Prostate gland (tissue), 2 donors: ENCODE measurements at regions not wholly inside any gene's neighbourhood (a gene's known extent, or its start where the extent isn't known, plus 50 kb on each side); places are given as distances from the start of the nearest gene placed in this dataset.

Experiments
- CTCF ChIP-seq, 4 experiments: fragments of 200-600 bp in 2 of 4; fragments of 450-650 bp in 2 of 4; sonication (generic) in 2 of 4; IDR thresholded peaks; 1 replicate in 3 of 4; 2 replicates in 1 of 4; pipeline ENCODE4 v1.5.1; 2016 to 2019; ENCODE audit warnings: antibody characterized with exemption in 4 of 4, mild to moderate bottlenecking in 2 of 4, moderate library complexity in 2 of 4
- POLR2A ChIP-seq: fragments of 450-650 bp; IDR thresholded peaks from one replicate; pipeline ENCODE4 v1.6.1; 2016; ENCODE audit warnings: antibody characterized with exemption, mild to moderate bottlenecking
- POLR2AphosphoS5 ChIP-seq: sonication (generic); formaldehyde crosslinking; IDR thresholded peaks from one replicate; pipeline ENCODE4 v1.6.1; 2017; ENCODE audit warnings: antibody characterized with exemption

- TF ChIP-seq CTCF (IDR thresholded peaks at IDR 0.05): no peak
- no peak for TF ChIP-seq POLR2A
- no peak for TF ChIP-seq POLR2AphosphoS5
Measured at GRCh38 chr5:101102506-101102905, 199.4 kb upstream of the ST8SIA4 start.
